ENCODE measurements at regions not wholly inside any gene's neighbourhood (a gene's known extent, or its start where the extent isn't known, plus 50 kb on each side); places are given as distances from the start of the nearest gene placed in this dataset.
"Not testable (repeated sequence)": the region's sequence is repeated elsewhere in the genome, so short reads cannot be mapped to it uniquely, and the experiment has no call there.

DNA sequence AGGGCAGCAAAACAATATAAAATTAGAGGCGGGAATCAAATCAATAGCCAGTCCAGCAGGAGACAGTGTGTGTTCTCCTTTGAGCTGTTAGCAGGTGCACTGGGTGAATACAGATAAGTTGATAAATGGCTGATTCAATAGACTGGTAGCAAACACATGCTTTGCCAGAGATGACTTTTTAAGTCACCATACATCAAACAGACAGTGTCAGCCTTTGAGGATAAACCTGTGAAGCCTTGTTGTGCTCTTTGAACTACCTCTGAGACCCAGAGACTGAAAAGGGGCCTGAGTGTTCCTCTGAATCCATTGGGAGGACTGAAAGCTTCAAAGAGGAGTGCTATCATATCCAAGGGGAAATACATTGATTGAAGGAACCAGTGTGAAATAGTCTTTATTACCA is 301.9 kb downstream of the RASEF start:
- no peak for DNase-seq

DNA sequence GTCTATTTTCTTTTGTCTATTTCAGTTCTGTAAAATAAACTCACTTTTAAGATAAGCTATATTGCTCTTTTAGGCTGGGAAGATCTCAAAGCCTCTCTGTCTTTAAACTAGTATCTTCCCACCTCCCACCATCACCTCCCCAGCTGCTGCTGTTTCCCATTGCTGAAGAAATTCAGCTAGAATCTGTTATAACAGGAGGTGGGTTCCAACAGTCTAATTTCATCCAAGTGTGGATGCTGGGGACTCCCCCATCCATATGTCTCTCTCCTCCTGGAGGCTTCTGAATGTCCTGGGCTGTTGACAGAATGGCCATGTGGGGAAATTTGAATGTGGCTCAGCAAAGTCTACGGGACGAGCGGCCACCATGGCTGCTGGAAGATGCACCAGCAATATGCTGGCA is 301.0 kb downstream of the RASEF start:
- no peak for DNase-seq

DNA sequence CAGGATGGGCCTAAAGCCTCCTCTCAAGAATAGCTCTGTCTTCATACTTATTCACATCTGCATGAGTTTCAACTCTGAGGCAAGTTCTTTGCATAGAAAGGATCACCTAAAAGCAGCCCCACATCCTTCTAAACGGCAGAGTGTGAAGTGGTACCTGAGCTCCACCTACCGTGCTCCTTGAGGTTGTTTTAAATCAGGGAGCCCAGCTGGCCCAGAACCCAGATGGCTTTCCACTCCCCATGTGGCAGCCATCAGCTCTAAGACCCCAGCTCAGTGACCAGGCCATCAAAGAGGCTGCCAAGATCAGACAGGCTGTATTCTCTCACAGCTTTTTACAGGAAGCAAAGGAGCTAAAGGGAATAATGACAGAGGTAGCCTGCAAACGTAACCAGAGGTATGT is 299.3 kb downstream of the RASEF start:
- no peak for DNase-seq

DNA sequence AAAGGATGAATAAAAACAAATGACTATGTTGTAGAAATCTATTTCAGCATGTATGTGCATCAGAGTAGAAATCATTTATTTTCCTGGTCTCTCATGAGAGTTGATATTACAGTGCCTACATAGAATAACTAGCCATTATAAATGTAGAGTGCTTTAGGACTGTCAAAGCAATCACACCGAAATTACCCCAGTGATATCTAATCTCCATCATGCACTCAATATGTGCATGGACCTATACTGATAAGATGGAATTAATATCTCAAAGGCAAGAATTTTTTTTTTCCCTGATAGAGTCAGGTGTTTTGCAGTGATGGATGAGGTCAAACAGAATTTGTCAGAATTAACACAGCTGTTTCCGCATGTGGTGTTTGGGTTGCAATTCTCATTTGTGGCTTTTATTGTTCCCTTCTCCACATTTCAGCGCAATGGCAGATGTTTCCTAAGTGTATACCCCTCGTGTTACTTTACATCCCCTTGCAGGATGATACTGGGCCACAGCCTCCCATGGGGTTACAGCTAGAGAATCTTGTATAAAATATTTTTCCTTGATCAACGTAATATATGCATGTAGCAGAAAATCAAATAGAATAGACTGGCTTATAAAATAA is 298.8 kb downstream of the RASEF start:
- no peak for DNase-seq

DNA sequence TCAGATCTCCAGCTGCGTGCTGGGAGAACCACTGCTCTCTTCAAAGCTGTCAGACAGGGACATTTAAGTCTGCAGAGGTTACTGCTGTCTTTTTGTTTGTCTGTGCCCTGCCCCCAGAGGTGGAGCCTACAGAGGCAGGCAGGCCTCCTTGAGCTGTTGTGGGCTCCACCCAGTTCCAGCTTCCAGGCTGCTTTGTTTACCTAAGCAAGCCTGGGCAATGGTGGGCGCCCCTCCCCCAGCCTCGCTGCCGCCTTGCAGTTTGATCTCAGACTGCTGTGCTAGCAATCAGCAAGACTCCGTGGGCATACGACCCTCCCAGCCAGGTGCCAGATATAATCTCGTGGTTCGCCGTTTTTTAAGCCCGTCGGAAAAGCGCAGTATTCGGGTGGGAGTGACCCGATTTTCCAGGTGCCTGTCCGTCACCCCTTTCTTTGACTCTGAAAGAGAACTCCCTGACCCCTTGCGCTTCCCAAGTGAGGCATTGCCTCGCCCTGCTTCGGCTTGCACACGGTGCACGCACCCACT is 288.2 kb downstream of the RASEF start:
- DNase-seq = not testable (repeated sequence)

DNA sequence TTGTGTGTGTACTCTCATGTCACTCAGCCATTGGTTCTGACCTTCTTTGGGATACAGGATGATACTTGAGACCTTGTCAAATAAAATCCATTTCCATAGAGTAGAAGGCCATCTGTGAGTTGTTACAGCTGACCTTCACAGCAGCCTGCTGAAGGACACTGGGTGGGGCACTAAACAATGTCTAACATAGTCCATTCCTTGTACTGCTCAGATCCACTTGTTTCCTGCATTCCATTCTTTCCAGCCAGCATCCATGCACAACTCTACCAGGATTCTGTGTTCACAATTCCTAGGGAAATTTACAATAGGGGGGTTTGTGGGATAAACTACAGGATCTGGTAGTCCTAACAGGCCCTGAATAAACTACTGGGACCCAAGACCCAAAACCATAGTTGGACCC is 286.4 kb downstream of the RASEF start:
- DNase-seq = no peak

DNA sequence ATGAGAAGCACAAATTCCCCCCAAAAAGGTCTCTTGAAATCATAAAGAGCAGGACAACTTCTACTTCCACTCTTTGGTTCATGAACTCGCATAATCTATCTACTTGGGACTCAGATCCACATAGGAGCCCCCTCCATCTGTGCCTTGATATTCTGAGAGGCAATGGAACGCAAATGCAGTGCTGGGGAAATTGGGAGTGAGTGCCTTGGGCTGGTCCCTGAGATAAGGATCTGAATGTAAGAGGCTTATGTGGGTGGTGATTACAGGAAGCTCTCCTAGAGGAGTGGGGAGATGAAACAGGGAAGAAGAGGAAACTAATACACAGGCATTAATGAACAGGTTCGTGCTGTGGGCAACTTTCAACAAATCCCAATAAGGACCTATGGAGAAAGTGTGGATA is 285.6 kb downstream of the RASEF start:
- DNase-seq = no peak

DNA sequence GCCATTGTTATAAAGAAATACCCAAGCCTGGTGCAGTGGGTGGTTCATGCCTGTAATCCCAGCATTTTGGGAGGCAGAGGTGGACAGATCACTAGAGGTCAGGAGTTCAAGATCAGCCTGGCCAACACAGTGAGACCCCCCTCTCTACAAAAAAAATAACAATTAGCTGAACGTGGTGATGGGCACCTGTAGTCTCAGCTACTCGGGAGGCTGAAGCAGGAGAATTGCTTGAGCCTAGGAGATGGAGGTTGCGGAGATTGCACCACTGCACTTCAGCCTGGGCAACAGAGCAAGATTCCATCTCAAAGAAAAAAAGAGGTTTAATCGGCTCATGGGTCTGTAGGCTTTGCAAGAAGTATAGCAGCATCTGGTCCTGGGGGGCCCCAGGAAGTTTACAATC is 284.0 kb downstream of the RASEF start:
- DNase-seq = not testable (repeated sequence)

DNA sequence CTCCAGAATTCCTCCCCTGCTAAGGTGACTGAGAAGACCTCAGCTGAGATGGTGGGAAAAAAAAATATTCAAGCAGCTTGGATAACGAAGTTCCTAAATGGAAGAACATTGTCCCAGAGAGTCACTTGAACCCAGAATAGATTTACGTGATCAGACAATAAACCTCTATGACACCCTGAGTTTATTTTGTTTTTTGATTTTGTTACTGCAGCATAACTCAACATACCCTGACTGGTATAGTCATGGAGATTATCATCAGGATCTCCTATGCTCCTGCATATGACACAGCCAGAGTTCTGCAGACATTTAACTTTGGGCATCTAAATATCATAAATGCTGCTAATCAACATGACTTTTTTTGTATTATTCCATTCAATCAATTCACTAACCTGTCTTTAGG is 282.9 kb downstream of the RASEF start:
- DNase-seq = no peak

DNA sequence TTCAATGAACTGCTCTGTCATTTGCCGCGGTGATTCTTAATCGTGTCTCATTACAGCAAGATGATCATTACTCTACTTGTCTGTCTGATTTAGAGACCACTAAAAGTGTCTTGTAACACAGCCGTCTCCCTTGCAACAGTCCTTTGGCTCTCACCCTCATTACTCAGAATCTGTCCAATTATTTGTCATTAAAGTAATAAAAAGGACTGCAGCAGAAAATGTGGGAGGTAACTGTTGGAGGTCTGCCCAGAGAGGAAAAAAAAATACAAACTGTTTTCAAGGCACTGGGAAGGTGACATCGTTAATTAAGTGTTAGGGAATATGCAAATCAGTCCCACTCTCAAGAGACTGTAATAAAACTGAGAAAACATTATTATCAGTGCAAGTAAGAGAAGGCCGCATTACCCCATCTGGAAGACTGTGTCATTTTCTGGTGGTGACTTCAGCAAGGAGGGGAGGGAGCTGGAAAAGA is 281.0 kb downstream of the RASEF start:
- DNase-seq = no peak

DNA sequence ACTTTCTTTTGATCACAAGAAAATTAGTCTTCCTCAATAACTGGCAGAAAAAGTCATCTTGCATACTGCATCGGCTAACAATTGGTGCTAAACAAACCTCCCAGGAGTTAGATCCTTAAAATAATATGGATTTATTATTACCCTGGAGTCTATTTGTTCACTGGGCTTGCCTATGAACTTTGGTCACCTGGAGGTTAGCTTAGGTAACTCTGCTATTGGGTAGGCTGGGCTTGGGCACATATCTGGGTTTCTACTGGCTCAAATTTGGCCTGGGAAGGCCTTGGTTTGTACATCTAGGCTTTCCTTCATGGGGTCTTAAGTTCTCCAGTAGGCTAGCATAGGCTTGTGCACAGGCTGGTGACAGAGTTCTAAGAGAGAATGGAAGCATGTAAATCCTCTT is 279.9 kb downstream of the RASEF start:
- DNase-seq = no peak

DNA sequence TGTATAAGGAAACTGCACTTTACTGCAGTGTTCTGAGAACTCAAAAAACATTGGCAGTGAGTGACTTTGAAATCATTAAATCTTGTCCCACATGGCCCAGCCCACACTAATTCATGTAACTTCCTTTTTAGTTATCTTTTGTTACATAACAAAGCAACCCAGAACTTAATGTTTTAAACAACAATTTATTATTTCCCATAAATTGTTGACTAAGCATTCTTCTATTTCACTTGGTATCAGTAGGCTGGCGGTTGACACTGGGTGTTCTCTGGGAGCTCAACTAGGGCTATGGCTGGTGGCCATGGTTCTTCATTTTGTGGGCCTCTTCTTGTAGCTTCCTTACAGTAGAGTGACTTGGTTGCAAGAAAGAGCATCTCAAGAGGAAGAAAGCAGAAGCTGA is 278.4 kb downstream of the RASEF start:
- no peak for DNase-seq

DNA sequence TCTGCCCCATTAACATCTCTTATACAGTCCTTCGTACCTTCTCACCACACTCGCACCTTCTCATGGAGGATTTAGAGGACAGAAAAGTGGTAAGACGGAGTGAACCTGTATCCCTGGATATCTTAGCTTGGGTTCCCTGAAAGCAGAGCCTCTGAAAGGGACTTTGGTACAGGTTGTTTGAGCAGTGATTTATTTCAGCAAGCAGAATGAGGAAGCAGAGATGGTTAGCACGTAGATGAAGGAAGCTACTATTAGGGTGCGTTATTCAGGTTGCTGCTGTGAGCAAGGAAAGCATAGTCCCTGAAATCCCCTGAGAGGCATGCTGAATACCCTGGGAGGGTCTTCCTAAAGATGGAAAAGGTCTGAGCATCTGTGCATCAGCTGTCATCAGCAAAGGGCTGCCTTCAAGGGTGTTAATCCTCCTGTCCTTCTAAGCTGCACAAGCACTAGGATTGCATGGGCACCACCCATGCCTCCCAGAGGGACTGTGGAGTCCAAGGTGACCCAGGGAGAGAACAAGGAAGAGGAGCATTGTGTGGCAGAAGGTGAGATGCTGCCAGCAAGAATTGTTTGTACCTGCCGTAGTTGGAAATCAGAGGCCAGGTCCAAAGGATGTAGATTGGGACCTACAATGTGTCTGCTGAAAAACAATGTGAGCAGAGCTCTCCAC is 273.7 kb downstream of the RASEF start:
- DNase-seq = no peak

DNA sequence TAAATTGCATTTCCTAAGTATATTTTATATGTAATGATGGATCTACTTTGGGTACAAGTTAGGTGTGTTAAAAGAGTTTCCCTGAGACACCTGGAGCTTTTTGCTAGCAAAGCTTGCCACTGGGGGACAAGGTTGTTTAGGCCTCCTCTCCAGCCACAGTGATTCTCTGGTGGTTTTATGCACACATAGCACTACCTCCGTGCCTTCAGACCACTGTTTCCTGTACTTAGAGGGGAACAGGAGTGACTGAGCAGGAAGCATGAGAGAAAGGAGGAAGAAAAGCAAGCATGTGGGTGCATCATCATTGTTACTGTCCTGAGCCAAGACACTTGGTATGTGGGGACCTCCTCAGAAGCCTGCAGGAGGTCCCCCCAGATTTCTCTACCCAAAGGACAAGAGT is 272.1 kb downstream of the RASEF start:
- no peak for DNase-seq

DNA sequence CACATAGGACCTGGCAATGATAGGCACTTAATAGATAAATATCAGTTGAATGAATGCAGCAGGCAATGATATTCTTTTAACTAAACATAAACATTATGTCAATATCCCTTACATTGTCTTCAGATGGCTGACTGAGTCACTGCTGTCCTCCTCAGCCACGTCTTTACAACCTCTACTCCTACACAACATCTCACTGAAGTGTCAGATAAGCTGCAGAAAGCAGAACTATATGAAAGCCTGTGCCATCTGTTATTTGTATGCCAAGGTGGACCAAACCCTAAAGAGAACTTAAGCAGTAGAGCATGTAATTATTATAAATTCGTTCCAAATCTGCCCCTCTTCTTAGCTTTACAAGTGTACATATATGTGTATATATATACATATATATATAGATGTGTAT is 271.2 kb downstream of the RASEF start:
- no peak for DNase-seq

DNA sequence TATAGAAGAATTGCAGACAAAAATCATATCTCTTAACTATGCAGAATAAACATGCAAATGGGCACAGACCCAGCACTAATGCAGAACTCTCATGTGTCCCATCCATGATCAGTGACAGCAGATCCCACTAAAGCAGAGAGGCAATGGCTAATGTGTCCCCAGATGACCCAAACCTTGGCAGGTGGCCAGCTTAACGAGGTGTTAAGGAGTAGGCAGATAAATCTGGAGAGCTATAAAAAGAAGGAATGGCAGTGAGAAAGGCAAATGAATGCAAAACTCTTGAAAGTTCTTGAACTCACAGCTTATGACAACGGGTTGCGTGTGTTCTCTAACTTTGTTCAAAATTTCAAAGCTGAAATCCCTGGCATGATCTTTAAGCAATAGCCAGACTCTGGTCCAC is 265.4 kb downstream of the RASEF start:
- no peak for DNase-seq

DNA sequence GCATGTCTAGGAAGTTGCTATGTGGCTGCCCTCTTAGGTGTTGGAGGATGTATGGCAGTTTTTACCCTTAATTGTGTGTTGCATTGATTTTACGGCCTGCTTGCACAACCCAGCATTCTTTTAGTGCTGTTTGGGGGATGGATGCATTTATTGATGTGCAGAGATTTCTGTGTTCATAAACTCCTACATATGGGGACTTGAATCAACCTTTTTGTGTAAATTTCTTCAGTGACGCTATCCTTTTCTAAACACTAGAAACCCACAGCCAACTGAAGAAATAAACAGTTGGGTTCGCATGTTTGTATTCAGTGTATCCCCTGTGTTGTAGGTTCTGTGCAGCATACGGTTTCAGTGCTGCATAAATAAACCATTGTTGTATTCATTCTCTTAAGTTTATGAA is 263.7 kb downstream of the RASEF start:
- no peak for DNase-seq

DNA sequence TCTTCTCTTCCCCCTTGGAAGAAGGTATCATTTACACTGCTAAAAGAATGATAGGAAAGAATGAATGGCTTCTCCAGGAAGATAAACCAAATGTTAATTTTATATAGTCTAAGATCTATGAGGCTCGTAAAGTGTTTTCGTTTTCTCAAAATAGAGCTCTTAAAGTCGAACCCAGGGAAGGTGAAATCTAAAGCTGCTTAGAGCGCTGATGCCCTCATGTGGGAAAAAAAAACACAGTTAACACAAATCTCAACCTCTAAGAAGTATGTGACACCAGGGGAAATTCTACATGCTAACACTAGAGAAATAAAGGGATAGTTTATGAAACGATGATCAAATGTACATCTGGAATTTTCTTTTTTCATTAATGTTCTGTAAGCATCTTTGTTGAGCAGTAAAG is 257.9 kb downstream of the RASEF start:
- no peak for DNase-seq

DNA sequence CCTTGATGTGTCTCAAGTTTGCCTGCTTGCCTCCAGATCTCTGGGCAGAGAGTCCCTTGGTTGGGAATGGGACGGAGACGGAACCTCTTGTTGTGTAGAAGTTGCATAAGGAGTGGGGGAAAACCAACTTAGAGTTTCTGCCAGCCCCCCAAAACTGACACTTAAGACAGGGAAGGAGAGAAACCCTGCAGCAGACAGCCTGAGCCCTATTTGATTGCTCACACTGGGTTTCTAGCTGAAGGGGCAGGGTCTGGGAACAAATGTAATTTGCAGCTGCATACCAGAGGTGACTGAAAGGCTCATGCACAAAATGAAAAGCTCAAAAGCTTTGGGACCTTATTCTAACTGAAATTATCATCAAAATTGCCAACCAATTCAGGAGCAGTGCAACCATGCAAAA is 254.5 kb downstream of the RASEF start:
- DNase-seq = no peak

DNA sequence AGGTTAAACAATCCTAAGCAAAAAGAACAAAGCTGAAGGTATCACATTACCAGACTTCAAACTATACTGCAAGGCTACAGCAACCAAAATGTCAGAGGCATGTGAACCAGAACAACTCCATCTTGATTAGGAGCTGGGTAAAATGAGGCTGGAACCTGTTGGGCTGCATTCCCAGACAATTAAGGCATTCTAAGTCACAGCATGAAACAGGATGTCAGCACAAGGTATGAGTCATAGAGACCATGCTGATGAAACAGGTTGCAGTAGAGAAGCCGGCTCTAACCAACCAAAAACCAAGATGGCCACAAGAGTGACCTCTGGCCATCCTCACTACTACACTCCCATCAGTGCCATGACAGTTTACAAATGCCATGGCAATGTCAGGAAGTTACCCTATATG is 252.0 kb downstream of the RASEF start:
- DNase-seq = no peak

DNA sequence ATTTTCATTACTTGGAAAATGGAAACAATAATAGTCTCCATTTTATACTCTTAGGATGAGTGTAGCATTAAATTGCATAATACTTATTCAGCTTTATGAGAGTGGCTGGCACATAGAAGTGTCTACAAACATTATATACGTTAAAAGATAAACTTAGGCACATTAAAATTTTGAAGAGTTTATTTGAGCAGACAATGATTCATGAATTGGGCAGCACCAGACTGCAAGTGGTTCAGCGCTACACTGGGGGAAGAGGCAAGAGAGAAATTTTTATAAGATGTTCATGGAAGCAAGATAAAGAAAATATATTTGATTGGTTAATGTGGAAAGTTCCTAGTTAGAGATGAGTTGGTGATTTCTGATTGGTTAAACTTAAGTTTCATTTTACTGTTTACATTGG is 243.7 kb downstream of the RASEF start:
- DNase-seq = no peak

DNA sequence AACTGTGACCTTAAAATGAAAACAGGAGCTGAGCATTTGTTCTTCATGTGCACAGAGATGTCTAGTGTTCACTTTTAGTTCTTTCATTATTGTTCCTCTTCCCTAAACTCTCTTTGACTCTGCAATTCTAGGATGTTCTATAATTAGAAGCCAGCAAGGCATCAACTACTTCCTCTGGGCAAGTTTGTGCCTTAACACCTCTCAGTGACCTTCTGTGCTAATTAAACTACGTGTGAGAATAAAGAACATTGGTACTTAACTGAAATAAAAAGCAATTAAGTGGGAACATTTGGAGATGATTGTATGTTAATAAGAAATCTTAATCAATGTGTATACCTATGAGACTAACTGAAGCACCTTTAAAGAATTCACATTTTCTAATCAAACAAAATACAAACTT is 242.8 kb downstream of the RASEF start:
- no peak for DNase-seq

DNA sequence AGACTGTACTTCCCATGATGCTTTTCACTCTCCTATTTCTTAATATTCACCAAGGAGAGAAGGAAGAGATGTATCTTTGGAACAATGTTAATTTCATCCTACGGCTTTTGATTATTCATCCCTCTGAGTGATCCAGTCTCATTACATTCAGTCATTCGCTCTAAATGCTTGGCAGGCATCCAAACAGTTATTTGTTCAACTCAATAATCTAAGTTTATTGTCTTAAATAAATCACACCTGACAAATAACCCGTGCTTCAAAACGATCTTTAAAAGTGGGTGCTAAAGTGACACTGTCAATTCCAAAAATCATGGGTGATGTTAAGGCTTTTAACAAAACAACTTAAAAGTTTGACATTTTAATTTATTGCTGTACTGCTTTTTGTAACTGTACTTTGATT is 233.1 kb downstream of the RASEF start:
- DNase-seq = no peak

DNA sequence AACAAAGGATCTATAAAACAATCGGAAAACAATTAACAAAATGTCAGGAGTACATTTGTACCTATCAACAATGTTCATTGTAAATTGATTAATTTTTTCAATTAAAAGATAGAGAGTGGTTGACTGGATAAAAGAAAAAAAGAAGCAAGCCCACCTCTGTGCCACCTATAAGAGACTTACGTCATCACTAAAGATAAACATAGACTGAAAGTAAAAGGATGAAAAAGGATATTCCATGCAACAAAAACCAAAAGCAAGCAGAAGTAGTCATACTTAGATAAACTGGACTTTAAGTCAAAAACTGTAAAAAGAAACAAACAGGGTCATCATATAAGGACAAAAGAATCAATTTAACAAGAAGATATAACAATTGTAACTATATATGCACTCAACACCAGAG is 197.4 kb downstream of the RASEF start:
- DNase-seq = no peak
